Midbrain (tissue), 1 donor: ENCODE measurements at regions not wholly inside any gene's neighbourhood (a gene's known extent, or its start where the extent isn't known, plus 50 kb on each side); places are given as distances from the start of the nearest gene placed in this dataset.

ENCODE experiments used
- DNase-seq: peaks from one replicate; lab custom pipeline; 2025; lab: John Stamatoyannopoulos, UW

GRCh38 chr4:42331040-42331439 lies 66.2 kb upstream of the SHISA3 start:
- no peak for DNase-seq

- no peak for DNase-seq
Measured at GRCh38 chr4:42331914-42332368, 65.3 kb upstream of the SHISA3 start.

GRCh38 chr4:42339935-42340406 lies 57.3 kb upstream of the SHISA3 start:
- DNase-seq: no peak

- DNase-seq: no peak
Measured at GRCh38 chr4:42341518-42342026, 55.7 kb upstream of the SHISA3 start.

- no peak for DNase-seq
Measured at GRCh38 chr4:42342459-42342858, 54.8 kb upstream of the SHISA3 start.

- DNase-seq: no peak
Measured at GRCh38 chr4:42344309-42344708, 53.0 kb upstream of the SHISA3 start.

GRCh38 chr4:42344749-42345148 lies 52.5 kb upstream of the SHISA3 start:
- DNase-seq: no peak

- DNase-seq: no peak
Measured at GRCh38 chr4:42345962-42346544, 51.2 kb upstream of the SHISA3 start.

GRCh38 chr4:42347076-42347475 lies 50.2 kb upstream of the SHISA3 start:
- no peak for DNase-seq
